ENCODE measurements at regions not wholly inside any gene's neighbourhood (a gene's known extent, or its start where the extent isn't known, plus 50 kb on each side); places are given as distances from the start of the nearest gene placed in this dataset.

DNA sequence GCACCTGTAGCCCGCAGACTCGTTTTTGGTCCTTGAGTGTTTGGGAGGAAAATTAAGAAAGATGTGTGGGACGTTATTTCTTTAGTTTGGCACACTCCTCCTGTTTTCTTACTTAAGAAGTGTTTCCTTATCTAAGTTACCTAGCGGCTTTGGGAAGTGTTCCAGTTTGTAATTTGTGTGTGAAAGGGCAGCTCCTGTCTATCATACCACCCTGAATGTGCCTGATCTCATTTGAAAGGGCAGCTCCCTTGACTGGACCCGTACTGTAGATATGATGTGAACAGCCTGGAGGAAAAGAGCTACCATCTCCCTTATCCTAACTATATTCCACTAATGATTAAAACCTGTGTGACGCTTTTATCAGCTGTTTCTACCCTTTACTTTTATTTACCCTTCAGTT lies 314.3 kb downstream of the CHRM3 start:
- Histone ChIP-seq H3K4me3 (ENCODE audit: low read length) (no peak overlapping the region), H3K27me3 (ENCODE audit: low read length) (no peaks in the 10 kb centered on the region), H3K27ac (ENCODE audit: low read length) (no peak overlapping the region), H3K9me3 (ENCODE audit: low read length) (peaks cover 13% of the 10 kb centered on the region), H3K36me3 (ENCODE audit: insufficient read depth, low read length) (no peaks in the 10 kb centered on the region), H2AFZ (ENCODE audit: low read length) (no peak overlapping the region), H3K9me2 (replicated peaks; ENCODE audit: insufficient read depth, low read length) (no peaks in the 10 kb centered on the region), H4K20me1 (ENCODE audit: insufficient read depth, low read depth, low read length) (no peaks in the 10 kb centered on the region), H3K4me2 (ENCODE audit: low read depth, low read length, poor library complexity, severe bottlenecking) (no peak overlapping the region), H3K4me1 (ENCODE audit: low read length) (no peaks in the 10 kb centered on the region), H3K79me2 (ENCODE audit: low read length) (no peaks in the 10 kb centered on the region), H3K9ac (ENCODE audit: low read length) (no peak overlapping the region)
- no peak for DNase-seq

DNA sequence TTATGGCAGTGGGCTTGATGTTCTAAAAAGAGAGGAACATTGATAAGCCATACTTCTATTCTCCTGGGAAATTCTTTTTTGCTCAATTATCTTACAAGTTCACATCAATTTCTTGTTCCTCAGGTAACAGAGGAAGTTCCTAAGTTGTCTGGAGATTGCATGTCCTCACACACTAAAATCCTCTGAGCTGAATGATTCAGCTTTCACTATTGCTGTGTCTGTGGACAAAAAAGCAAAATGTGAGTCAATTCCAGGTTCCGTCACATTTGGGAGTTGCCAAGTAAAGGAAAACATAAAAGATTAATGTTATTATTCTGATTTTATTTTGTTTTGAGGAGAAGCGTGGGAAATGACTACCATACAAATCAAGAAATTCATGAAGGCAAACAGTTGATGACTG lies 316.7 kb downstream of the CHRM3 start:
- Histone ChIP-seq H3K79me2 (ENCODE audit: low read length) (no peaks in the 10 kb centered on the region), H3K9me2 (replicated peaks; ENCODE audit: insufficient read depth, low read length) (no peaks in the 10 kb centered on the region), H3K27me3 (ENCODE audit: low read length) (no peaks in the 10 kb centered on the region), H3K9me3 (ENCODE audit: low read length) (peaks cover 9% of the 10 kb centered on the region), H3K4me3 (ENCODE audit: low read length) (no peak overlapping the region), H3K27ac (ENCODE audit: low read length) (no peak overlapping the region), H2AFZ (ENCODE audit: low read length) (no peak overlapping the region), H3K4me2 (ENCODE audit: low read depth, low read length, poor library complexity, severe bottlenecking) (no peak overlapping the region), H4K20me1 (ENCODE audit: insufficient read depth, low read depth, low read length) (no peaks in the 10 kb centered on the region), H3K36me3 (ENCODE audit: insufficient read depth, low read length) (no peaks in the 10 kb centered on the region), H3K9ac (ENCODE audit: low read length) (no peak overlapping the region), H3K4me1 (ENCODE audit: low read length) (no peaks in the 10 kb centered on the region)
- no peak for DNase-seq

GRCh38 chr1:239706245-239706892 lies 320.0 kb downstream of the CHRM3 start:
- no peak for DNase-seq
- Histone ChIP-seq H3K27ac (ENCODE audit: low read length) (no peak overlapping the region), H3K4me1 (ENCODE audit: low read length) (no peaks in the 10 kb centered on the region), H2AFZ (ENCODE audit: low read length) (no peak overlapping the region), H3K9ac (ENCODE audit: low read length) (no peak overlapping the region), H4K20me1 (ENCODE audit: insufficient read depth, low read depth, low read length) (no peaks in the 10 kb centered on the region), H3K9me3 (ENCODE audit: low read length) (peaks cover 5% of the 10 kb centered on the region), H3K27me3 (ENCODE audit: low read length) (no peaks in the 10 kb centered on the region), H3K4me3 (ENCODE audit: low read length) (no peak overlapping the region), H3K36me3 (ENCODE audit: insufficient read depth, low read length) (no peaks in the 10 kb centered on the region), H3K9me2 (replicated peaks; ENCODE audit: insufficient read depth, low read length) (no peaks in the 10 kb centered on the region), H3K79me2 (ENCODE audit: low read length) (no peaks in the 10 kb centered on the region), H3K4me2 (ENCODE audit: low read depth, low read length, poor library complexity, severe bottlenecking) (no peak overlapping the region)

- no peak for DNase-seq
- no peak overlapping the region for H2AFZ ChIP-seq (ENCODE audit: low read length)
- no peak overlapping the region for H3K4me3 ChIP-seq (ENCODE audit: low read length)
- no peaks in the 10 kb centered on the region for H4K20me1 ChIP-seq (ENCODE audit: insufficient read depth, low read depth, low read length)
- H3K79me2 ChIP-seq (ENCODE audit: low read length) = no peaks in the 10 kb centered on the region
- no peaks in the 10 kb centered on the region for H3K36me3 ChIP-seq (ENCODE audit: insufficient read depth, low read length)
- no peak overlapping the region for H3K9ac ChIP-seq (ENCODE audit: low read length)
- H3K27ac ChIP-seq (ENCODE audit: low read length) = no peak overlapping the region
- no peaks in the 10 kb centered on the region for H3K9me2 ChIP-seq (replicated peaks; ENCODE audit: insufficient read depth, low read length)
- no peaks in the 10 kb centered on the region; the same call in 1 of the 2 replicates for H3K9me3 ChIP-seq (ENCODE audit: low read length)
- H3K4me1 ChIP-seq (ENCODE audit: low read length) = no peaks in the 10 kb centered on the region
- H3K4me2 ChIP-seq (ENCODE audit: low read depth, low read length, poor library complexity, severe bottlenecking) = no peak overlapping the region
- H3K27me3 ChIP-seq (ENCODE audit: low read length) = no peaks in the 10 kb centered on the region
Observed at GRCh38 chr1:239707615-239708014, 321.2 kb downstream of the CHRM3 start.

- no peak overlapping the region for H3K9ac ChIP-seq (ENCODE audit: low read length)
- H3K9me3 ChIP-seq (ENCODE audit: low read length) = peaks cover 3% of the 10 kb centered on the region
- H3K36me3 ChIP-seq (ENCODE audit: insufficient read depth, low read length) = no peaks in the 10 kb centered on the region
- no peak overlapping the region for H3K27ac ChIP-seq (ENCODE audit: low read length)
- no peaks in the 10 kb centered on the region for H3K9me2 ChIP-seq (replicated peaks; ENCODE audit: insufficient read depth, low read length)
- H3K79me2 ChIP-seq (ENCODE audit: low read length) = no peaks in the 10 kb centered on the region
- H3K4me3 ChIP-seq (ENCODE audit: low read length) = no peak overlapping the region
- H2AFZ ChIP-seq (ENCODE audit: low read length) = no peak overlapping the region
- no peaks in the 10 kb centered on the region for H3K27me3 ChIP-seq (ENCODE audit: low read length)
- H4K20me1 ChIP-seq (ENCODE audit: insufficient read depth, low read depth, low read length) = no peaks in the 10 kb centered on the region
- H3K4me2 ChIP-seq (ENCODE audit: low read depth, low read length, poor library complexity, severe bottlenecking) = no peak overlapping the region
- no peaks in the 10 kb centered on the region for H3K4me1 ChIP-seq (ENCODE audit: low read length)
- DNase-seq = no peak
Observed at GRCh38 chr1:239708622-239709021, 322.3 kb downstream of the CHRM3 start.

GRCh38 chr1:239711768-239712167 lies 325.4 kb downstream of the CHRM3 start:
- no peak overlapping the region for H3K4me3 ChIP-seq (ENCODE audit: low read length)
- DNase-seq = no peak
- no peaks in the 10 kb centered on the region for H4K20me1 ChIP-seq (ENCODE audit: insufficient read depth, low read depth, low read length)
- no peak overlapping the region for H3K4me2 ChIP-seq (ENCODE audit: low read depth, low read length, poor library complexity, severe bottlenecking)
- no peaks in the 10 kb centered on the region for H3K9me2 ChIP-seq (replicated peaks; ENCODE audit: insufficient read depth, low read length)
- H3K79me2 ChIP-seq (ENCODE audit: low read length) = no peaks in the 10 kb centered on the region
- H3K27ac ChIP-seq (ENCODE audit: low read length) = no peak overlapping the region
- H3K36me3 ChIP-seq (ENCODE audit: insufficient read depth, low read length) = no peaks in the 10 kb centered on the region
- no peak overlapping the region for H3K9ac ChIP-seq (ENCODE audit: low read length)
- H3K9me3 ChIP-seq (ENCODE audit: low read length) = peaks cover 9% of the 10 kb centered on the region
- no peaks in the 10 kb centered on the region for H3K27me3 ChIP-seq (ENCODE audit: low read length)
- H3K4me1 ChIP-seq (ENCODE audit: low read length) = no peaks in the 10 kb centered on the region
- no peak overlapping the region for H2AFZ ChIP-seq (ENCODE audit: low read length)

GRCh38 chr1:239717097-239717917 lies 330.9 kb downstream of the CHRM3 start:
- no peaks in the 10 kb centered on the region for H3K36me3 ChIP-seq (ENCODE audit: insufficient read depth, low read length)
- no peak overlapping the region for H3K4me3 ChIP-seq (ENCODE audit: low read length)
- H2AFZ ChIP-seq (ENCODE audit: low read length) = no peak overlapping the region
- no peak overlapping the region for H3K9ac ChIP-seq (ENCODE audit: low read length)
- no peak overlapping the region for H3K4me2 ChIP-seq (ENCODE audit: low read depth, low read length, poor library complexity, severe bottlenecking)
- no peaks in the 10 kb centered on the region for H3K79me2 ChIP-seq (ENCODE audit: low read length)
- no peaks in the 10 kb centered on the region for H3K4me1 ChIP-seq (ENCODE audit: low read length)
- no peaks in the 10 kb centered on the region for H3K27me3 ChIP-seq (ENCODE audit: low read length)
- no peaks in the 10 kb centered on the region for H4K20me1 ChIP-seq (ENCODE audit: insufficient read depth, low read depth, low read length)
- H3K9me2 ChIP-seq (replicated peaks; ENCODE audit: insufficient read depth, low read length) = no peaks in the 10 kb centered on the region
- no peak overlapping the region for H3K27ac ChIP-seq (ENCODE audit: low read length)
- peaks cover 9% of the 10 kb centered on the region for H3K9me3 ChIP-seq (ENCODE audit: low read length)
- DNase-seq = no peak

DNA sequence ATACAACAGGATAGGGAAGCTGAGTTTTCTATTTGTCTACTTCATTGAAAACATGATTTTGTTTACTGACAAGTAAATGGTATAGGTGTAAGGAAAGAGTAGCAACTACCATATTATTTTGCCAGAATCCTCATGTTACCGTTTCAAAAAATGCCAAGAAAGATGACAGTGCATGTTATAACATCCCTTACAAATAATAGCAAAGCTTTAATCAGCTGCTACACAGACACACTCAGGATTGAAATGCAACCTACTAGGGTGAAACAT lies 331.5 kb downstream of the CHRM3 start:
- DNase-seq = no peak
- no peak overlapping the region for H3K27ac ChIP-seq (ENCODE audit: low read length)
- no peak overlapping the region for H3K4me3 ChIP-seq (ENCODE audit: low read length)
- no peaks in the 10 kb centered on the region for H4K20me1 ChIP-seq (ENCODE audit: insufficient read depth, low read depth, low read length)
- no peak overlapping the region for H3K4me2 ChIP-seq (ENCODE audit: low read depth, low read length, poor library complexity, severe bottlenecking)
- no peak overlapping the region for H3K9ac ChIP-seq (ENCODE audit: low read length)
- H3K79me2 ChIP-seq (ENCODE audit: low read length) = no peaks in the 10 kb centered on the region
- H3K4me1 ChIP-seq (ENCODE audit: low read length) = no peaks in the 10 kb centered on the region
- H3K36me3 ChIP-seq (ENCODE audit: insufficient read depth, low read length) = no peaks in the 10 kb centered on the region
- no peaks in the 10 kb centered on the region for H3K9me2 ChIP-seq (replicated peaks; ENCODE audit: insufficient read depth, low read length)
- no peaks in the 10 kb centered on the region for H3K27me3 ChIP-seq (ENCODE audit: low read length)
- peaks cover 9% of the 10 kb centered on the region for H3K9me3 ChIP-seq (ENCODE audit: low read length)
- no peak overlapping the region for H2AFZ ChIP-seq (ENCODE audit: low read length)
